ENCODE measurements at regions not wholly inside any gene's neighbourhood (a gene's known extent, or its start where the extent isn't known, plus 50 kb on each side); places are given as distances from the start of the nearest gene placed in this dataset.
"Not testable (repeated sequence)": the region's sequence is repeated elsewhere in the genome, so short reads cannot be mapped to it uniquely, and the experiment has no call there.

DNA sequence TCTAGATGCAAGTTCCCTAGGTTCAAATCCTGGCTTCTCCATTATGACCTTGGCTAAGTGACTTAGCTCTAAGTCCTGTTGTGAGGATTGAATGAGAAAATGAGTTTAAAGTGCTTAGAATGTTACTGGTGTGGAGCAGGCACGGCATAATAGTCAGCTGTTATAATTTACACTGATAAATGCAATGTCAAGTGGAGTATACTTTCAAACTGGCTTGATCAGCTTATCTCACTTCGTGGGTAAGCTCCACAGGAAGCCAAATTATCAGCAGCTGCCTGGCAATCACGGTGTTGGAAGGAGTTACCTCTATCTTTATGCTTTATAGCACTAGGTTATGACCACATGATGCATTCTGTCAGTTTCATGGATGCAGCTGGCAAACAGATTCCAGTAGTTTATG lies 272.8 kb downstream of the OLFM4 start:
- Histone ChIP-seq H3K4me3 (ENCODE audit: low read length) (no peak overlapping the region), H3K9me3 (ENCODE audit: control insufficient read depth, low read length) (no peaks in the 10 kb centered on the region), H3K27ac (ENCODE audit: low read depth, low read length) (no peak overlapping the region), H3K9ac (ENCODE audit: extremely low read depth, low read length, poor library complexity, severe bottlenecking) (no peak overlapping the region), H3K27me3 (ENCODE audit: control insufficient read depth, insufficient read depth, low read length, poor library complexity, severe bottlenecking) (peaks cover 36% of the 10 kb centered on the region), H3K4me1 (ENCODE audit: control insufficient read depth, insufficient read depth, low read length) (no peaks in the 10 kb centered on the region), H3K36me3 (ENCODE audit: control insufficient read depth, insufficient read depth, low read length) (no peaks in the 10 kb centered on the region)
- DNase-seq = no peak
- WGBS, 2 experiments (ENCODE audit: insufficient coverage in 1 of 2, insufficient read length in 1 of 2) = 58 to 69% methylated on average over 3 of the region's 3 CpGs
- Mint-ChIP-seq H3K4me1 (no peaks in the 10 kb centered on the region), H3K27ac (no peak overlapping the region), H3K36me3 (ENCODE audit: low read depth) (no peaks in the 10 kb centered on the region), H3K27me3 (ENCODE audit: insufficient read depth) (peaks cover 54% of the 10 kb centered on the region), H3K4me3 (no peak overlapping the region), H3K9me3 (peaks cover 3% of the 10 kb centered on the region)
- TF ChIP-seq, protein P1, sequence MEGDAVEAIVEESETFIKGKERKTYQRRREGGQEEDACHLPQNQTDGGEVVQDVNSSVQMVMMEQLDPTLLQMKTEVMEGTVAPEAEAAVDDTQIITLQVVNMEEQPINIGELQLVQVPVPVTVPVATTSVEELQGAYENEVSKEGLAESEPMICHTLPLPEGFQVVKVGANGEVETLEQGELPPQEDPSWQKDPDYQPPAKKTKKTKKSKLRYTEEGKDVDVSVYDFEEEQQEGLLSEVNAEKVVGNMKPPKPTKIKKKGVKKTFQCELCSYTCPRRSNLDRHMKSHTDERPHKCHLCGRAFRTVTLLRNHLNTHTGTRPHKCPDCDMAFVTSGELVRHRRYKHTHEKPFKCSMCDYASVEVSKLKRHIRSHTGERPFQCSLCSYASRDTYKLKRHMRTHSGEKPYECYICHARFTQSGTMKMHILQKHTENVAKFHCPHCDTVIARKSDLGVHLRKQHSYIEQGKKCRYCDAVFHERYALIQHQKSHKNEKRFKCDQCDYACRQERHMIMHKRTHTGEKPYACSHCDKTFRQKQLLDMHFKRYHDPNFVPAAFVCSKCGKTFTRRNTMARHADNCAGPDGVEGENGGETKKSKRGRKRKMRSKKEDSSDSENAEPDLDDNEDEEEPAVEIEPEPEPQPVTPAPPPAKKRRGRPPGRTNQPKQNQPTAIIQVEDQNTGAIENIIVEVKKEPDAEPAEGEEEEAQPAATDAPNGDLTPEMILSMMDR (conservative IDR thresholded peaks at IDR 0.05) = no peak

DNA sequence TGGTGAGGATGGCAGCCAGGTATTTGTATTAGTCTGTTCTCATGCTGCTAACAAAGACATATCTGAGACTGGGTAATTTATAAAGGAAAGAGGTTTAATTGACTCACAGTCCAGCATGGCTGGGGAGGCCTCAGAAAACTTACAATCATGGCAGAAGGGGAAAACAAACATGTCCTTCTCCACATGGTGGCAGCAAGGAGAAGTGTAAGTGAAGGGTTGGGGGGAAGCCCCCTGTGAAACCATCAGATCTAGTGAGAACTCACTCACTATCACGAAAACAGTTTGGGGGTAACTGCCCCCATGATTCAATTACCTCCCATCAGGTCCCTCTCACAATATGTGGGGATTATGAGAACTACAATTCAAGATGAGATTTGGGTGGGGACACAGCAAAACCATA lies 276.8 kb downstream of the OLFM4 start:
- 100% methylated on average over 1 of the region's 1 CpG; no CpG with 5 or more reads in 1 of the 2 experiments for WGBS, 2 experiments (ENCODE audit: insufficient coverage in 1 of 2, insufficient read length in 1 of 2)
- peaks cover 22% of the 10 kb centered on the region for H3K4me1 Mint-ChIP-seq

DNA sequence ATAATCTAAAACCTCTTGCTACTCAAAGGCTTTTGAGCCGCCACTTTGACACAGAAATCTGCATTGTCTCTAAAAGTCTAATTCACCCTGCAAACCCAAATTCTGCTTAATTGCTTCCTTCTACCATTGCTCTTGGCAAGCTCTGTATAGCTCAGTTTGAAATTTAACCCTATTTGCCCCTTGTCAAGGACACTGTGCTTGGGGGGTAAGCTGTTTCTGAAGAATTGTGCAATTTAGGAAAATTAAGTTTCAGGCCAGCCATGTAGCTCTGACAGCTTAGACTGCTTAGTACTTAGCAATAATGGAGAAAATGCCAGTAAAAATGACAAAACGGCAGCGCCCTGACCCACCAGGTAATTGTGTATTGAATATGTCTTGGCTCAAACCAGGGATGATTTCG lies 282.2 kb downstream of the OLFM4 start:
- no peak overlapping the region for H3K9ac ChIP-seq (ENCODE audit: extremely low read depth, low read length, poor library complexity, severe bottlenecking)
- H3K27me3 ChIP-seq (ENCODE audit: control insufficient read depth, insufficient read depth, low read length, poor library complexity, severe bottlenecking) = peaks cover 79% of the 10 kb centered on the region
- H3K4me1 ChIP-seq (ENCODE audit: control insufficient read depth, insufficient read depth, low read length) = peaks cover 6% of the 10 kb centered on the region
- Mint-ChIP-seq H3K27ac (no peak overlapping the region), H3K4me3 (no peak overlapping the region), H3K36me3 (ENCODE audit: low read depth) (no peaks in the 10 kb centered on the region), H3K27me3 (ENCODE audit: insufficient read depth) (peaks cover 78% of the 10 kb centered on the region), H3K4me1 (peaks cover 44% of the 10 kb centered on the region), H3K9me3 (no peaks in the 10 kb centered on the region)
- no peak for DNase-seq
- no peaks in the 10 kb centered on the region for H3K9me3 ChIP-seq (ENCODE audit: control insufficient read depth, low read length)
- WGBS, 2 experiments (ENCODE audit: insufficient coverage in 1 of 2, insufficient read length in 1 of 2) = 81 to 96% methylated on average over 4 of the region's 4 CpGs
- no peak overlapping the region for H3K4me3 ChIP-seq (ENCODE audit: low read length)
- no peak overlapping the region for H3K27ac ChIP-seq (ENCODE audit: low read depth, low read length)
- no peaks in the 10 kb centered on the region for H3K36me3 ChIP-seq (ENCODE audit: control insufficient read depth, insufficient read depth, low read length)
- TF ChIP-seq, protein P1 (conservative IDR thresholded peaks at IDR 0.05) = no peak

More for the DNA sequence above, 276.8 kb downstream of the OLFM4 start:
- H3K4me3 ChIP-seq (ENCODE audit: low read length); H3K4me3 Mint-ChIP-seq; H3K4me1 ChIP-seq (ENCODE audit: control insufficient read depth, insufficient read depth, low read length); H3K27ac Mint-ChIP-seq; H3K9me3 ChIP-seq (ENCODE audit: control insufficient read depth, low read length); H3K36me3 ChIP-seq (ENCODE audit: control insufficient read depth, insufficient read depth, low read length); H3K9ac ChIP-seq (ENCODE audit: extremely low read depth, low read length, poor library complexity, severe bottlenecking); H3K27ac ChIP-seq (ENCODE audit: low read depth, low read length); H3K9me3 Mint-ChIP-seq; H3K36me3 Mint-ChIP-seq (ENCODE audit: low read depth); DNase-seq: not testable (repeated sequence)
- TF ChIP-seq, protein P1 (conservative IDR thresholded peaks at IDR 0.05) = peak; percentile 63
- peaks cover 73% of the 10 kb centered on the region for H3K27me3 ChIP-seq (ENCODE audit: control insufficient read depth, insufficient read depth, low read length, poor library complexity, severe bottlenecking)
- peaks cover 83% of the 10 kb centered on the region for H3K27me3 Mint-ChIP-seq (ENCODE audit: insufficient read depth)
